Amniotic epithelial cell (primary cell): ENCODE measurements at regions not wholly inside any gene's neighbourhood (a gene's known extent, or its start where the extent isn't known, plus 50 kb on each side); places are given as distances from the start of the nearest gene placed in this dataset.
"Not testable (repeated sequence)": the region's sequence is repeated elsewhere in the genome, so short reads cannot be mapped to it uniquely, and the experiment has no call there.

Experiments
- DNase-seq: peaks from one replicate; pipeline ENCODE4 v3.0.0-alpha.2; 2010; ENCODE audit warnings: low read depth

- peak; percentile 24 for DNase-seq
These were observed 338.4 kb upstream of the C2CD4B start for GRCh38 chr15:62503451-62503850.

DNA sequence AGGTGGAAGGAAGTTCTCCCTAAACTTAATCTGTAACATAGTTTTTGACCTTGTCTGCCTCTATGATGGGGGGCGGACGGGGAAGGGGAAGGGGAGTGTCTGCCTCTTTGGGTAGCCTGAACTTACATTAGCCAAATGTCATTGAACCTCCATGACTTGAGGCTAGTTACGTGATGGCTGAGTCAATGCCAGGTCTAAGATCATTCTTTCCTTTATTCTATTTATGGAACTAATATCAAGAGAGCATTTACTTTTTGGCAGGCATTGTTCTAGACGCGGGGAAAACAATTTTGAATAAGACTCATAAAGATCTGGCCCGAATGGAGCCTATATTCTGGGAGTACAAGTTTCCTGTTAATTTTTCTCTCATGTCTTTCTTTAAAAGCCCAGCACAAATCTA, 340.7 kb upstream of the C2CD4B start:
- DNase-seq = no peak

GRCh38 chr15:62506217-62506805, 341.2 kb upstream of the C2CD4B start:
- peak; percentile 57 for DNase-seq

- no peak for DNase-seq
These were observed 344.4 kb upstream of the C2CD4B start for GRCh38 chr15:62509395-62509958.

GRCh38 chr15:62510791-62511190, 345.7 kb upstream of the C2CD4B start:
- DNase-seq = no peak

DNA sequence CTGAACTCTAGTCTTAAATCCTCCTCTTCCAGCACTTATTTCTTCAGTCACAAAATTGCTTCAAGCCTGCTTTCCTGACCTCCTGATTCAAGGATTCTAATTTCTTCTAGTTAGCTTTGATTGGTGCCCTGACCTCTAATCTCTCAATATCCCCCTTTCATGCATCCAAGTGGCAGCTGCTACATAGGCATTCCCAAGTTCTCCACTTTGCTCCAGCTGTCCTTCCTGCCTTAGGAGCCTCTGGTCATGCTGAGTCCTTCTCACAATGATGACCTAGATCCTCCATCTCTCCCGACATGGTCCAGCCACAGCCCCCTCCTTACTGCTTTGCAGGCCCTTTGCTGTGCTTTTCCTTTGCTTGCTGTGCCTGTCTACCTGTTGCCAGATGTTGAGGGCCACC, 347.8 kb upstream of the C2CD4B start:
- no peak for DNase-seq

DNA sequence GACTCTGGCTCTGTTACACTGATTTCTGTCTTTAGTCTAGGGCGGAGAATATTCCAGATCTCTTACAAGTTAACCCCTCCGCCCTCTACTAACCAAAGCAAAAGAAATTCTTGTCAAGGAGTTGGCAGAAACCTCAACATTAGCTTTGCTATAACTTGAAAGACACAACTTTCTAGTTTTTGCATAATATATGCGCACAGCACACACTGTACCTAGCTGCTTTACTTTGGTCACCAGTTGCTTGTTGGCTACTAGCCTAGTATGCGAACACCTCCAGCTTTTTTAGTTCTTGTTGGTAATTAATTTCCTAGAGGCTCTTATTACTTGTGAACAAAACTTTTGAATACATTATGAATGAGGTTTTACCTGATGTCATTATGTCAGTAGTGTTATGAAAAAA, 348.8 kb upstream of the C2CD4B start:
- DNase-seq = no peak

DNA sequence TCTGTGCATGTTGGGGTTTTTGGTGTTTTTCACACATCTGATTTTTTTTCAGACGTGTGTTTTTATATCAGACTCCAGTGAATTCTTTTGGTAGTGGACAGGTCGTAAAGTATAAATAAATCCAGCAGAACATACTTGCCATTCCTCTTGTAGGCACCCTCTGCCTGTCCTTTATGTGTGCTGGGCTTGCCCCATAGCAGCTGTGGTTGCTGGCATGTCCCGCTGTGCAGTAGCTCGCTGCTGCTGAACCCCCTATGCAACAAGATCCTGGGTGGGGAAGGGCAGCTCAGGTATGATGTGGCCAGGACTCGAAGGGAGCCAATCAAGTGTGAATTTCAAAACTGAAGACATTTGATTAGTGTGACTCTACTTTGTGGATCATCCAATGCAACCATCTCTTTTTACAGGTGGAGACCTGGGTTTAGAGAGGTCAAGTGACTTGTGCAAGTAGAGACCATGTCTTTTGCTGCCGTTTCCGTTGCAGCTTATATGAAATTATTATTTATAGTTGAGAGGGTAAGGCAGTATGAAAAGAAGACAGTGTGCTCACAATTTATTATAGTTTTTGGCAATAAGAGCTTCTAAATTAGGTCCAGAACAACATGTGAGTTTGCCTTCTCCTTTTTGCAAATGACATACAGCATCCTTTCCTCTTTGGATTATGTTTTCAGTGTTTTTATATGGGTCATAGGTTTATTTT, 350.8 kb upstream of the C2CD4B start:
- DNase-seq = no peak

- peak; percentile 6 for DNase-seq
These were observed 352.5 kb upstream of the C2CD4B start for GRCh38 chr15:62517541-62517940.

- not testable (repeated sequence) for DNase-seq
These were observed 353.6 kb upstream of the C2CD4B start for GRCh38 chr15:62518666-62519065.

DNA sequence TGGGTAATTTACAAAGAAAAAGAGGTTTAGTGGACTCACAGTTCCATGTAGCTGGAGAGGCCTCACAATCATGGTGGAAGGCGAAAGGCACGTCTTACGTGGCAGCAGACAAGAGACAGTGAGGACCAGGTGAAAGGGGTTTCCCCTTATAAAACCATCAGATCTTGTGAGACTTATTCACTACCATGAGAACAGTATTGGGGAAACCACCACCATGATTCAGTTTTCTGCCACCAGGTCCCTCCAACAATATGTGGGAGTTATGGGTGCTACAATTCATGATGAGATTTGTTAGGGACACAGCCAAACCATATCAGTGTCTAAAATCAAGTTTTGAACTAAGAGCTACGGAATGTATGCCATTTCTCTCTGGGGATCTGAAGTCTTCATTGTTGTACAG, 354.8 kb upstream of the C2CD4B start:
- no peak for DNase-seq

DNA sequence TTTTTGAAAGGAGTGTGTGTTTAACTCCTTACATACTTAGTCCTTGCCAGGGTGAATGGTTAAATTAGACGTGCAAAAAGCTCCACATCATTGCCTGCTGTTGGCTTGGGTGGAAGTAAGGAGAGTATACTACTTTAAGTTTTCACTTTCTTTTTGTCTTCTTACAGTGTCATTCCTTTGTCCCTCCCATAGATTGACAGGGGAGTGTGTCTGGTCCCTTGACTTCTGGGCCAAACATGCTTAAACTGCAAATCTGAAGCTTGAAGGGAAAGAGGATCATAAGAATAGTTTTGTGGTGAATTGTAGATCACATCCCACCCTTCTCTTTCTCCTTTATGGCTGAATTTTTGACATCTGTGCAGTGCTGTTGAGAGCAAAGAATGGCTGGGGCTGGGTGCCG, 355.8 kb upstream of the C2CD4B start:
- no peak for DNase-seq

- no peak for DNase-seq
These were observed 356.3 kb upstream of the C2CD4B start for GRCh38 chr15:62521396-62521795.

DNA sequence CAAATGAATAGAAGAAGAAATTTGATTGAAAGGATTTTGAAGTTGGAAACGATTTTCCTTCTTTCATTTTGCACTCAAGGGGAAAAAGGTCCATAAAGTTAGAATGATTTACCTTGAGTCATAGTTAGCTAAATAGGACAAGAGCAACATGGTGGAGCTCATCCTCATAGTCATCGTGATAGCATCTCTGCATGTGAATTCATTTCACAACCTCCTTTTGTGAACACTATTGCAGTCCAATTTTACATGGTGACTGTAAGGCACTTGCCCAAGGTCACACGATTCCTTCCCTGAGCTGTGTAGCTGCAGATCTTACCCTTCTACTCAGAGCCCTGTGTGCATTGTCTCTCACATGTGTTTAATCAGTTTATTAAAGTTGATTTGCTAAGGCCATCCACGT, 359.8 kb upstream of the C2CD4B start:
- peak; percentile 39 for DNase-seq

DNA sequence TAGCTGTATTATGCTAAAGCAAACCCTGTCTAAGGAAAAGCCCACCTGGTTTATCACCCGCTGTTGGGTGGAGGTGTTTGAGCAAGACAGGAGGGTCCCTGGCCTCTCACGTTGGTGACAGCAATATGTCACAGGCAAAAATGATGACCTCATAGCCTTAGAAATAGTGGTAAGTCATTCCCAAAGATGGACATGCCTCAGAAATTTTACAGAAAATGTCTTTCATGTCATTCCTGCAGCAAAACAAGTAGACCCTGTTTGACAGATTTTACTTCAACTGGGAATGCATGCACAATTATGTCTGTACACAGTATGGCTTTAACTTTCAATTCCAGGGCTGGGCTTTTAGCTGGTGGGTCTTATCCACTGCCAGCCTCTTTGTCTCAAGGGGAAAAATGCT, 362.3 kb upstream of the C2CD4B start:
- DNase-seq = no peak

DNA sequence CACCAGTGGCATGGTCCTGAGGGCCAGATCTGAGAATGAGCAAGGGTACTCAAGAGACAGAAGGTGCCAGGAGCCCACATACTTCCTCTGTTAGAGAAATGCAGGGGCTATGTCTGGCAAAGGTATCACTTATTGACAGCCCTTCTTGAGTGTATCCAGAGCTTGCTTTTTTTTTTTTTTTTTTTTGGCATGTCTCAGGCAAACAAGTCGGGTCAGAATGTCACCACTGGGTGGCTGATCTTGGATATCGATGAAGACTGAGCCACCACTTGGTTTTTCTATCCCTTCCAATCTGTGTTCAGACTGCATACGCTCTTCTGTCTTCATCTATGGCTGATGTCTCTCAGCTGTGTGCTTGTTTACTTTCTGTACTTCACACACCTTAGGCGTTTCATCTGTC, 363.4 kb upstream of the C2CD4B start:
- DNase-seq = no peak

DNA sequence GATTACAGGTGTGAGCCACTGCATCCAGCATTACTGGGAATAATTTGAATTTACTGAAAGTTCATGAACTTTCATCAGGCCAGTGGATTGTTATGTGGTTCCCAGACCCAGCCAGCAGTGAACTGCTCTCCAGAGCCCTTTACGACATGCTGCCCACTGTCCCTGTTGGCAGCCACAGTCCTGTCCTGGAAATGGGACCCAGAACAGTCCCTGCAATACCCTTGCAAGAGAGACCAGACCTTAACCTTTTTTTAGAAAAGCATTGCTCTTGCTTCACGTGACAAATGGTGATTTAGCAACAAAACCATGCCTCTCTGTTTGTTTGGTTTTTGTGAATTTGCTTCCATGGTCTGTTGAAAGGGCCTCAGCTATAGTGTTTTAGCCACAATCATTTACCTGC, 367.3 kb upstream of the C2CD4B start:
- DNase-seq = no peak

DNA sequence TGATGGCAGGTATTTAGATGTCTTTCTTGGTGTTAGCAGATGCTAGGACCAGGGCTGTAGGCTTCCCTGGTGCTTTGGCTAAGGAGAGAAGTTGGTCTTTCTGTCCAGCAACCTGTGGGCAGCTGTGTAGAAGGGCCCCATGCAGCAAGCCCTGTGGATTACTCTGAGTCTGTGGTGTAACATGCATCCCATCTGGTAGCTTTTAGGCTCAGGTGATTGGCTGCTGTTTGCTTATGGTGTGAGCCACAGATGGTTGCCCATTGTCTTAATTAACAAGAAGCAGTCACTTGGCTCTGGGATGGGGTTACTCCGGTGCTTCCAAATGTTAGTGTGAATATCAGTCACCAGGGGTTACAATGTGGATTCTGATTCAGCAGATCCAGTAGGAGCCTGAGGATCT, 368.6 kb upstream of the C2CD4B start:
- DNase-seq = no peak

DNA sequence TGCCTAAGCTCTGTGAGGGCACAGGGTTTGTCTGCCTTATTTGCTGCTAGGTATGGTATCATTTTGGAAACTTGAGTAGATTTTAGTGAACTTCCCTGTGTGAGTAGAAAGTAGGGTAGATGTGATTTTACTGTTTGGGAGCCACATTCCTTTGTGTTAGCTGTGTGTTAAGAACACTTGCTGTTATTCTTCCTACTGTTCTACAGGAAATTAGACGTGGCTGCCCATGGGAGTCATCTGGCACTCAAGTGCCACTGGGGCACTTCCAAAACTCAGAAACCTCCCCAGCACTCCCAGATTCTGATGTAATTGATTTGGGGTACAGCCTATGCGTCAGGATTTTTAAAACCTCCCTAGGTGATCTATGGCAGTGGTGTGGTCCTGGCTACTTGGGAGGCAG, 369.9 kb upstream of the C2CD4B start:
- no peak for DNase-seq

DNA sequence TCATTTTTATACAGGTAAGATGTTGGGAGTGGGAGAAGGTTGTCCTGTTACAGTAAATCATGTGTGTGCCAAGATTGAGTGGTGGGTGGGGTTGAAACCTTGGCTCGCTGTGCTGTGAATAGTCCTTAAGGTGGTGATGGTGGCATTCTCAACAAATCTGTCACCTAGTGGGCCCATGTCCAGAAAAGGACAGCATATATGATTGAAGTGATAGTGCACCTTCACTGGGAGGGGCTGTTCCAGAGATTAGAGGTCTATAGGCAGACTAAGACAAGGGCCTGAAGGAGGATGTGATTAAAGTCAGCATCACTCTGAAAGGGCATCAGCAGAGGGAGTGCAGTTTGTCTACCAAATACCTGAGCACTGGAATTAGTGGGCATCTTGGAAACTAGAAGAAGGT, 374.2 kb upstream of the C2CD4B start:
- DNase-seq = no peak

DNA sequence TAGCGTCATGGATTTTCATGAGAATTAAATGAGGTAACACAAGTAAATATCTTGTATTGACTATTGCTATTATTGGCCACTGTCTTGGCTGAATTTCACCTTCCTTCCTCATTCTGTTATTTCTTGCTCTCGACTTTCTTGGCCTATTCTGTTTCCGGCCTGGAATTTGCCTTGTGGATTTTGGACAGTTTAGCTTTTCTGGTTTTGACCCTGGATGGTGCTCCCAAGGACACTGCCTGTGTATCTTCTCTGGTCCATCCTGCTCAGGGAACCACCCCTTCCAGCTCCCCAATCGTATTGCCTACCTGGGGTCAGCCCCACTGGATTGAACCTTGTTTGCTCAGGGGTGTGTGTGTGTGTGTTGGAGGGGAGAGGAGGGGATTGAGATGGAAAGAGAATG, 376.2 kb upstream of the C2CD4B start:
- DNase-seq = no peak

DNA sequence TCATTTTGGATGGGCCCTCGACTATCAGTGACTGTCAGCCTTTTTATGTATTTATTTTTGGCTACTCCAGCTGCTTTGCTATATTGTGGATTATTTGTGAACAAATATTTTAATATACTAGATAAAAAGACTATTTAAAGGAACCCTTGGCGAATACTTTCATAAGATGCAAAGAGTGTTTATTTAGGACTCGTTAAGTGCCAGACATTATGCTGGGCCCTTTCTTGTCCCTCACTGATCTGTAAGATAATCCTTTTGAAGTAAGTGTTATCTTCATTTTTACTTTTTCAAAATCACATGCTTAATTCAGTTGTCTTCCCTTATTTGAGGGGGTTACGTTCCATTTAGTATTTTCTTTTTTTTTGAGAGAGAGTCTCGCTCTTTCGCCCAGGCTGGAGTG, 376.8 kb upstream of the C2CD4B start:
- DNase-seq = no peak

GRCh38 chr15:62544446-62544845, 379.4 kb upstream of the C2CD4B start:
- DNase-seq = no peak
